ENCODE measurements at regions not wholly inside any gene's neighbourhood (a gene's known extent, or its start where the extent isn't known, plus 50 kb on each side); places are given as distances from the start of the nearest gene placed in this dataset.

DNA sequence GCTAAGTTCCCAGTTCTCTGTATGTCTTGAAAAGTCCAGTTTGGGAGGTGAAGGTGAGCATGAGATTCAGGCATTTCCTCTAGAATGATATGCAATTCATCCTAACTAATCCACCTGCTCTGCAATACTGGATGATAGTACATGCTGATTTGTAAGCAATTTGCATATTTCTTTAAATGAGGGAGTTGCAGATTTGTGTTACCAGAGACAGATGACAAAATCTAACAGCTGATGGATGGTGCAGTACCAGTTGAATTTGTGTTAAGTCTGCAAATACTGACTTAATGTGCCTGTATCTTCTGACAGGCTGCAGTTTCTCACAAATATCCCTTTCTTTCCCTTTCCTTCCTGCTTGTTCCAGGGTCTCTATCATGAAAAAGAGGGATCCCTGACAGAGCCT lies 76.4 kb upstream of the MBIP start:
- DNase-seq: no peak
- H3K4me1 ChIP-seq: no peaks in the 10 kb centered on the region
- H3K27ac ChIP-seq: no peak overlapping the region
- H3K36me3 ChIP-seq: no peaks in the 10 kb centered on the region
- intact Hi-C loops (cut with DNase I; ENCODE audit: low total_unique reads): no loop called here
- H3K27me3 ChIP-seq: no peaks in the 10 kb centered on the region
- no peak overlapping the region for H3K4me3 ChIP-seq
- no peak for TF ChIP-seq POLR2A (IDR thresholded peaks at IDR 0.05)
- no peak for TF ChIP-seq POLR2AphosphoS5 (IDR thresholded peaks at IDR 0.05)
- TF ChIP-seq, protein P1, sequence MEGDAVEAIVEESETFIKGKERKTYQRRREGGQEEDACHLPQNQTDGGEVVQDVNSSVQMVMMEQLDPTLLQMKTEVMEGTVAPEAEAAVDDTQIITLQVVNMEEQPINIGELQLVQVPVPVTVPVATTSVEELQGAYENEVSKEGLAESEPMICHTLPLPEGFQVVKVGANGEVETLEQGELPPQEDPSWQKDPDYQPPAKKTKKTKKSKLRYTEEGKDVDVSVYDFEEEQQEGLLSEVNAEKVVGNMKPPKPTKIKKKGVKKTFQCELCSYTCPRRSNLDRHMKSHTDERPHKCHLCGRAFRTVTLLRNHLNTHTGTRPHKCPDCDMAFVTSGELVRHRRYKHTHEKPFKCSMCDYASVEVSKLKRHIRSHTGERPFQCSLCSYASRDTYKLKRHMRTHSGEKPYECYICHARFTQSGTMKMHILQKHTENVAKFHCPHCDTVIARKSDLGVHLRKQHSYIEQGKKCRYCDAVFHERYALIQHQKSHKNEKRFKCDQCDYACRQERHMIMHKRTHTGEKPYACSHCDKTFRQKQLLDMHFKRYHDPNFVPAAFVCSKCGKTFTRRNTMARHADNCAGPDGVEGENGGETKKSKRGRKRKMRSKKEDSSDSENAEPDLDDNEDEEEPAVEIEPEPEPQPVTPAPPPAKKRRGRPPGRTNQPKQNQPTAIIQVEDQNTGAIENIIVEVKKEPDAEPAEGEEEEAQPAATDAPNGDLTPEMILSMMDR (IDR thresholded peaks at IDR 0.05): no peak
- no peak for TF ChIP-seq EP300 (IDR thresholded peaks at IDR 0.05)
- peaks cover 0 to 8% (median 0%) of the 10 kb centered on the region in 4 donors for H3K9me3 ChIP-seq

DNA sequence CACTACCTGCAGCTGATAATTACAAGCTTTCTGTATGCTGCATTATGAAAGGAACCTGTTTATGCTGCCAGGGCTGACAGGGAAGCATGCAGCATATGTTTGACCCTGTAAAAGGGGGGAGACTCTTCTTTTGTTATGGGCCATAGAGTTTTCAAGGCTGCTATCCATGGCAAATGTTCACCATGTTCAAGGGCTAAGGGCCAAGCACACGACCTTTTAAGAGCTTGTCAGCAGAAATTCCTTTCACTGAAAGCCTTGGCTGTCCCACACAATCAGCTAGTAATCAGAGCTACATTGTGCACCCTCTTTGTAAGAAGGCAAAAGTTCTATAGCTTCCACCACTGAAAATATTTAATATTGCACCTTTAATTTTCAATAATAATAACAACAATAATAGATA lies 74.2 kb upstream of the MBIP start:
- no peak for DNase-seq
- intact Hi-C loops (cut with DNase I; ENCODE audit: low total_unique reads): no loop called here
- WGBS, 5 donors: 7 to 32% (median 9%) methylated on average over 1 of the region's 1 CpG
- H3K4me1 ChIP-seq: no peaks in the 10 kb centered on the region
- no peaks in the 10 kb centered on the region for H3K36me3 ChIP-seq
- H3K9me3 ChIP-seq: peaks cover 0 to 8% (median 0%) of the 10 kb centered on the region in 4 donors
- no peaks in the 10 kb centered on the region for H3K27me3 ChIP-seq
- no peak for TF ChIP-seq POLR2AphosphoS5 (IDR thresholded peaks at IDR 0.05)
- TF ChIP-seq EP300 (IDR thresholded peaks at IDR 0.05): no peak
- TF ChIP-seq, protein P1 (IDR thresholded peaks at IDR 0.05): no peak
- no peak for TF ChIP-seq POLR2A (IDR thresholded peaks at IDR 0.05)
- no peak overlapping the region for H3K4me3 ChIP-seq
- no peak overlapping the region for H3K27ac ChIP-seq

DNA sequence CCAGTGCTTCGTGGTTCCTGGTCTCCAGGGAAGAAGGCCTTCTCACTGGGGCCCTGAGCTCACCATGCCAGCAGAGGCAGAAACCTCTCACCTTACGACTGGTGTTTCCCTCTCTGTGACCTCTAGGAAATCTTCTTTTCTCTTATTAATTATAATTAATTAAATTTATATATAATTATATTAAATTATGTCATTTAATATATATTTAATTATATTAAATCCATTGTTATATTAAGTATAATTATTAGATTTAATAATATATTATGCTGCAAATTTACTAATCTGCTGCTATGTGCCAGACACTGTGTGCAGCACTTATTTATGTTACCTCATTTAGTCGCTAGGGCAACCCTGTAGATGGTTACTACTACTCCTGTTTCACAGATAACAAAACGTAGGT lies 70.3 kb upstream of the MBIP start:
- 60 to 73% (median 66%) methylated on average over 4 of the region's 4 CpGs for WGBS, 5 donors
- no peaks in the 10 kb centered on the region for H3K27me3 ChIP-seq
- H3K4me3 ChIP-seq: no peak overlapping the region
- DNase-seq: no peak
- no peaks in the 10 kb centered on the region for H3K9me3 ChIP-seq
- H3K36me3 ChIP-seq: no peaks in the 10 kb centered on the region
- intact Hi-C loops (cut with DNase I; ENCODE audit: low total_unique reads): no loop called here
- no peak overlapping the region for H3K27ac ChIP-seq
- no peaks in the 10 kb centered on the region for H3K4me1 ChIP-seq
- TF ChIP-seq POLR2A (IDR thresholded peaks at IDR 0.05): no peak
- no peak for TF ChIP-seq EP300 (IDR thresholded peaks at IDR 0.05)
- TF ChIP-seq POLR2AphosphoS5 (IDR thresholded peaks at IDR 0.05): no peak
- TF ChIP-seq, protein P1 (IDR thresholded peaks at IDR 0.05): no peak

DNA sequence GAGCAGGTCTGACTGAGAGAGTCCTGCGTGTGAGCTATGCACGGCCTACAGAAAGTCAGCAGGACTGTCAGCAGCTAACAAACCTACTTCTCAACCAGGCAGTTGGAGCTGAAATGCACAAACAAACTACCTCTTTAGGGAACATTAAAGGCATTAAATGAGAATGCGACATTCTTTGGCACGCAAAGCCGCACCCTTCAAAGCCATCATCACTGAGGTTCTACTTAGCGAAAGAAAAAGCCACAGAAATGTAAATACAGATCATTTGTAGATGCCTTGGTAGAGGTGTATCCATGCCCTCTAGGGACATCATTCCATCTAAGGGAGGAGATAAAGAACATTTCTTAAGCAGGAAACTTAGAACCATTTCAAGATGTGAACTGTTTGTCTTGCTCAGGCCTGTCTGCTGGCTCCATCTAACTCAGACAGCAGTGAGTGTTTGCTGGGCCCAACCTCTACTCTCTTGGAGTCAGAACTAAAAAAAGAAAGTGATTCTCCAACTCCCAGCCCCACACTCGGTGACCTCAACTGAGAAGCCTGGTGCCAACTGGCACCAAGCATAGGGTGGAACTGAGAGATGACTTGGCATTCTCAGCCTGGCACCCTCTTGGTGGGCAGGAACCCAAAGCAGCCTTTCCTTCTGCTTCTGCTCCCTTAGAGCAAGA lies 63.5 kb upstream of the MBIP start:
- intact Hi-C loops (cut with DNase I; ENCODE audit: low total_unique reads): no loop called here
- H3K4me3 ChIP-seq: no peak overlapping the region
- no peak overlapping the region for H3K27ac ChIP-seq
- TF ChIP-seq EP300 (IDR thresholded peaks at IDR 0.05): no peak
- no peak for TF ChIP-seq POLR2A (IDR thresholded peaks at IDR 0.05)
- TF ChIP-seq, protein P1 (IDR thresholded peaks at IDR 0.05): no peak
- TF ChIP-seq POLR2AphosphoS5 (IDR thresholded peaks at IDR 0.05): no peak
- H3K36me3 ChIP-seq: no peaks in the 10 kb centered on the region
- H3K27me3 ChIP-seq: no peaks in the 10 kb centered on the region
- H3K9me3 ChIP-seq: no peaks in the 10 kb centered on the region
- no peak for DNase-seq
- whole genome bisulfite sequencing, 5 donors: 80 to 89% (median 87%) methylated on average over 7 of the region's 7 CpGs
- no peaks in the 10 kb centered on the region for H3K4me1 ChIP-seq
